GM10266 (cell line): ENCODE measurements at regions not wholly inside any gene's neighbourhood (a gene's known extent, or its start where the extent isn't known, plus 50 kb on each side); places are given as distances from the start of the nearest gene placed in this dataset.

ENCODE experiments used
- DNase-seq: peaks from one replicate; pipeline ENCODE4 v3.0.0; 2012; ENCODE audit errors: extremely low spot score
- CTCF ChIP-seq: IDR thresholded peaks from 2 replicates; pipeline ENCODE4 v1.5.1; 2012; ENCODE audit warnings: mild to moderate bottlenecking, low read depth; ENCODE audit not compliant: control insufficient read depth, insufficient read depth; ENCODE audit errors: missing control alignments

- TF ChIP-seq CTCF = no peak
- no peak for DNase-seq
These were observed 325.9 kb upstream of the SORCS1 start for GRCh38 chr10:107490389-107490788.

- no peak for TF ChIP-seq CTCF
- DNase-seq = no peak
These were observed 322.8 kb upstream of the SORCS1 start for GRCh38 chr10:107487284-107487683.

- no peak for DNase-seq
- no peak for TF ChIP-seq CTCF
These were observed 320.5 kb upstream of the SORCS1 start for GRCh38 chr10:107485019-107485418.

GRCh38 chr10:107481881-107482280 is 317.4 kb upstream of the SORCS1 start:
- DNase-seq = no peak
- TF ChIP-seq CTCF = no peak

- TF ChIP-seq CTCF = no peak
These were observed 316.7 kb upstream of the SORCS1 start for GRCh38 chr10:107481224-107481623.

GRCh38 chr10:107480781-107481180 is 316.3 kb upstream of the SORCS1 start:
- no peak for DNase-seq
- no peak for TF ChIP-seq CTCF

More at GRCh38 chr10:107481224-107481623, 316.7 kb upstream of the SORCS1 start:
- no peak for DNase-seq

- DNase-seq = peak; percentile 8
- TF ChIP-seq CTCF = no peak
These were observed 312.8 kb upstream of the SORCS1 start for GRCh38 chr10:107477266-107477665.

- TF ChIP-seq CTCF = no peak
- DNase-seq = no peak
These were observed 311.9 kb upstream of the SORCS1 start for GRCh38 chr10:107476408-107476807.
